IMR-90 (cell line): ENCODE measurements at regions not wholly inside any gene's neighbourhood (a gene's known extent, or its start where the extent isn't known, plus 50 kb on each side); places are given as distances from the start of the nearest gene placed in this dataset.

Experiments
- ATAC-seq: fragments of 200-7000 bp; cut with Tn5 transposase; 2 replicates; pipeline ENCODE4 v1.9.1; 2020; ENCODE audit warnings: low read depth, mild to moderate bottlenecking, moderate library complexity
- BruUV-seq: library from RNA; stranded (reverse); fragments of 400-500 nt; replicated peaks from 2 replicates; lab custom pipeline; 2021; lab: Mats Ljungman, UMichigan
- CTCF ChIA-PET: fragments of 300-600 bp; formaldehyde crosslinking; extraction: SDS; loops from one replicate; lab custom pipeline; 2021; ENCODE audit warnings: antibody characterized with exemption; lab: Yijun Ruan, JAX
- POLR2A ChIA-PET: fragments of 300-600 bp; sonication (Branson Sonifier 250); formaldehyde crosslinking; loops from one replicate; lab custom pipeline; 2022; ENCODE audit warnings: antibody characterized with exemption; ENCODE audit not compliant: unreplicated experiment; lab: Charles Lee
- DNase-seq: peaks from one replicate; pipeline ENCODE4 v3.0.0; 2013
- H2AFZ ChIP-seq: replicated peaks from 2 replicates; pipeline ENCODE3; 2013; ENCODE audit warnings: low read length, mild to moderate bottlenecking; ENCODE audit not compliant: poor library complexity
- H2AK5ac ChIP-seq: 2 replicates; pipeline ENCODE4 v1.6.1; 2013; ENCODE audit warnings: low read depth, low read length, inconsistent platforms
- H2AK9ac ChIP-seq: replicated peaks from 2 replicates; pipeline ENCODE3; 2013; ENCODE audit warnings: mild to moderate bottlenecking, low read depth, low read length, moderate library complexity; ENCODE audit not compliant: poor library complexity
- H2BK120ac ChIP-seq: 2 replicates; pipeline ENCODE4 v1.6.1; 2013; ENCODE audit warnings: low read depth, low read length, inconsistent platforms
- H2BK15ac ChIP-seq: 3 replicates; pipeline ENCODE4 v1.6.1; 2013; ENCODE audit warnings: low read depth, low read length, inconsistent platforms
- H2BK20ac ChIP-seq: 2 replicates; pipeline ENCODE4 v1.6.1; 2013; ENCODE audit warnings: low read depth, mild to moderate bottlenecking, inconsistent platforms, low read length, moderate library complexity
- H2BK5ac ChIP-seq: 2 replicates; pipeline ENCODE4 v1.6.1; 2013; ENCODE audit warnings: mild to moderate bottlenecking, low read depth, low read length, inconsistent platforms; ENCODE audit not compliant: poor library complexity, severe bottlenecking
- H3K14ac ChIP-seq: replicated peaks from 2 replicates; pipeline ENCODE4 v1.6.1; 2013; ENCODE audit warnings: low read depth, low read length, inconsistent platforms
- H3K18ac ChIP-seq: 2 replicates; pipeline ENCODE4 v1.6.1; 2013; ENCODE audit warnings: low read depth, low read length, control low read depth
- H3K23ac ChIP-seq: 2 replicates; pipeline ENCODE4 v1.6.1; 2013; ENCODE audit warnings: low read depth, low read length, inconsistent platforms
- H3K27ac ChIP-seq: 2 replicates; pipeline ENCODE4 v1.5.1; 2013; ENCODE audit warnings: mild to moderate bottlenecking, control low read depth, low read length; ENCODE audit not compliant: insufficient read depth
- H3K27me3 ChIP-seq: 2 replicates; pipeline ENCODE4 v1.6.1; 2013; ENCODE audit warnings: low read length; ENCODE audit not compliant: control insufficient read depth, insufficient read depth
- H3K36me3 ChIP-seq: 2 replicates; pipeline ENCODE4 v1.6.1; 2013; ENCODE audit warnings: low read length, mixed read lengths; ENCODE audit not compliant: control insufficient read depth, insufficient read depth
- H3K4ac ChIP-seq: 2 replicates; pipeline ENCODE4 v1.6.1; 2013; ENCODE audit warnings: low read depth, low read length, inconsistent platforms
- H3K4me1 ChIP-seq: 2 replicates; pipeline ENCODE4 v1.6.1; 2013; ENCODE audit warnings: low read length, mixed read lengths; ENCODE audit not compliant: control insufficient read depth, insufficient read depth
- H3K4me2 ChIP-seq: 2 replicates; pipeline ENCODE4 v1.6.1; 2013; ENCODE audit warnings: low read depth, mild to moderate bottlenecking, control low read depth, low read length, moderate library complexity
- H3K4me3 ChIP-seq: 2 replicates; pipeline ENCODE4 v1.5.1; 2013; ENCODE audit warnings: low read depth, mild to moderate bottlenecking, control low read depth, low read length, moderate library complexity; ENCODE audit not compliant: insufficient read depth
- H3K56ac ChIP-seq: 2 replicates; pipeline ENCODE4 v1.6.1; 2013; ENCODE audit warnings: low read length, inconsistent platforms; ENCODE audit not compliant: insufficient read depth; ENCODE audit errors: extremely low read depth
- H3K79me1 ChIP-seq, 2 experiments: 2 replicates each; pipeline ENCODE4 v1.6.1; 2013; ENCODE audit warnings: low read length in 2 of 2, inconsistent platforms in 1 of 2, low read depth in 1 of 2
- H3K9ac ChIP-seq: 2 replicates; pipeline ENCODE4 v1.6.1; 2013; ENCODE audit warnings: low read depth, low read length, control low read depth
- H3K9me1 ChIP-seq: 2 replicates; pipeline ENCODE4 v1.6.1; 2013; ENCODE audit warnings: low read length, inconsistent platforms; ENCODE audit not compliant: insufficient read depth
- H3K9me3 ChIP-seq: 2 replicates; pipeline ENCODE4 v1.6.1; 2013; ENCODE audit warnings: low read length; ENCODE audit not compliant: control insufficient read depth, insufficient read depth
- H4K20me1 ChIP-seq: 2 replicates; pipeline ENCODE4 v1.6.1; 2013; ENCODE audit warnings: low read length, inconsistent platforms; ENCODE audit not compliant: insufficient read depth
- H4K5ac ChIP-seq: 2 replicates; pipeline ENCODE4 v1.6.1; 2013; ENCODE audit warnings: mild to moderate bottlenecking, low read depth, low read length, control low read depth
- H4K8ac ChIP-seq, 2 experiments: 2 replicates each; pipeline ENCODE4 v1.6.1; 2013; ENCODE audit warnings: low read depth in 2 of 2, low read length in 2 of 2, control low read depth in 1 of 2, inconsistent platforms in 1 of 2
- H4K91ac ChIP-seq: 2 replicates; pipeline ENCODE4 v1.6.1; 2013; ENCODE audit warnings: low read depth, low read length, inconsistent platforms; ENCODE audit not compliant: insufficient read depth
- BHLHE40 ChIP-seq: fragments of 150-350 bp; IDR thresholded peaks from 2 replicates; pipeline ENCODE4 v1.6.1; 2016; ENCODE audit warnings: mild to moderate bottlenecking, low read depth, low read length
- CHD1 ChIP-seq: IDR thresholded peaks from 2 replicates; pipeline ENCODE4 v1.6.1; 2012; ENCODE audit warnings: low read depth, low read length, improper control_type of control experiment
- FOS ChIP-seq: fragments of 150-350 bp; IDR thresholded peaks from 2 replicates; pipeline ENCODE4 v1.6.1; 2016; ENCODE audit warnings: low read depth, low read length
- MAFK ChIP-seq: IDR thresholded peaks from 2 replicates; pipeline ENCODE4 v1.6.1; 2012; ENCODE audit warnings: low read depth, low read length, improper control_type of control experiment
- MAZ ChIP-seq: IDR thresholded peaks from 2 replicates; pipeline ENCODE4 v1.6.1; 2012; ENCODE audit warnings: low read depth, mild to moderate bottlenecking, low read length, improper control_type of control experiment, moderate library complexity, borderline replicate concordance
- NFE2L2 ChIP-seq: fragments of 150-350 bp; IDR thresholded peaks from 2 replicates; pipeline ENCODE4 v1.6.1; 2016; ENCODE audit warnings: low read depth, mild to moderate bottlenecking, low read length
- RAD21 ChIP-seq: IDR thresholded peaks from 2 replicates; pipeline ENCODE4 v1.6.1; 2012; ENCODE audit warnings: low read length, improper control_type of control experiment
- WGBS, 2 experiments: methylation state at CpG; one replicate each; pipeline versions ENCODE4 v1.1.5 to v1.1.7; 2013; ENCODE audit warnings: missing lambda C conversion rate in 2 of 2; ENCODE audit not compliant: insufficient read length in 1 of 2; ENCODE audit errors: extremely low coverage in 2 of 2; 5-methylcytosine and 5-hydroxymethylcytosine counted together
- dilution Hi-C: fragments of 300-500 bp; cut with HindIII; formaldehyde crosslinking; loops from one replicate; pipeline ENCODE4 v1.14.3; 2018; ENCODE audit warnings: low sequenced_read_pairs; ENCODE audit not compliant: unreplicated experiment
- in situ Hi-C: fragments of 300-500 bp; cut with MboI; formaldehyde crosslinking; loops from 3 replicates; pipeline ENCODE4 v1.14.3; 2019; ENCODE audit warnings: low sequenced_read_pairs, inconsistent platforms, mixed read lengths
- intact Hi-C: fragments of 100-400 bp; cut with micrococcal nuclease; formaldehyde crosslinking; loops from 2 replicates; pipeline ENCODE4 v1.10.0; 2022

DNA sequence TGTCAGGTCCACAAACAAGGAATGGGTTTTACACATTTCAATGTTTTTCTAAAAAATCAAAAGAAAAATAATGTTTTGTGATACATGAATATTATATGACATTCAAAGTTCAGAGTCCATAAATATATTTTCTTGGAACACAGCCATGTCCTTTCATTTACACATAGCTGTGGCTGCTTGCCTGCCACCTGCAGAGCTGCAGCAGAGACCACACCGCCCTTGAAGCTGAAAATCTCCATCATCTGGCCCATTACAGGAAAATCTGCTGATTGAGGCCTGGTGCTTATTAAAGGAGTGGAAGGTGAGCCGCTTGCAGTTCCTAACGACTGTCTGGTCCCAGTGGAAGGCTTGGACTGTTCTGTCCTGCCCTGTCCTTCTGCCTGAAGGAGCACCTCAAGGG is 232.6 kb upstream of the ADAMTS16 start:
- Histone ChIP-seq H3K4ac (no peak overlapping the region), H4K8ac (no peak overlapping the region), H2AK9ac (peak overlapping the region; percentile 13), H3K18ac (no peak overlapping the region), H3K9me3 (peaks cover 17% of the 10 kb centered on the region), H3K56ac (no peak overlapping the region), H3K4me3 (no peak overlapping the region), H3K9me1 (no peaks in the 10 kb centered on the region), H3K4me2 (no peak overlapping the region), H3K9ac (no peak overlapping the region), H3K4me1 (no peaks in the 10 kb centered on the region), H3K27me3 (no peaks in the 10 kb centered on the region), H3K36me3 (no peaks in the 10 kb centered on the region), H4K20me1 (no peaks in the 10 kb centered on the region), H2AFZ (no peak overlapping the region), H3K14ac (no peak overlapping the region), H2BK15ac (no peak overlapping the region), H2BK20ac (no peak overlapping the region), H2AK5ac (no peak overlapping the region), H3K27ac (no peak overlapping the region), H2BK120ac (no peak overlapping the region), H3K23ac (no peak overlapping the region), H3K79me1 (no peaks in the 10 kb centered on the region), H4K5ac (no peak overlapping the region), H2BK5ac (no peak overlapping the region), H4K91ac (no peak overlapping the region)
- WGBS, 2 experiments = 18% methylated on average over 2 of the region's 3 CpGs; no CpG with 5 or more reads in 1 of the 2 experiments
- DNase-seq (no peak), ATAC-seq (no peak)
- ChIA-PET POLR2A (no interaction called here), CTCF (no interaction called here)
- intact Hi-C loops (no loop called here), dilution Hi-C loops (no loop called here), in situ Hi-C loops (no loop called here)
- no TSS peak for BruUV-seq
- TF ChIP-seq BHLHE40 (no peak), MAZ (no peak), RAD21 (no peak), MAFK (no peak), FOS (no peak), NFE2L2 (no peak), CHD1 (no peak)
